ENCODE measurements at regions not wholly inside any gene's neighbourhood (a gene's known extent, or its start where the extent isn't known, plus 50 kb on each side); places are given as distances from the start of the nearest gene placed in this dataset.

DNA sequence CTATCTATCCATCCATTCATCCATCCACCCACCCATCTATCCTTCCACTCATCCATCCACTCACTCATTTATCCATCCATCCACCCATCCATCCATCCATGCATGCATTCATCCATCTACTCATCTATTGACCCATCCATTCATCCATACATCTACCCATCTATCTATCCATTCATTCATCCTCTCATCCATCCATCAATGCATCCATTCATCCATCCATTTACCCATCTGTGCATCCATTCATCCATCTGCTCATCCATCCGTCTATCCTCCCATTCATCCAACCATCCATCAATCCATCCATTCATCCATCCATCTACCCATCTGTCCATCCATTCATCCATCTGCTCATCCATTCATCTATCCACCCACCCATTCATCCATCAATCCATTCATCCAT lies 224.5 kb upstream of the MAF start:
- TF ChIP-seq, protein P1, sequence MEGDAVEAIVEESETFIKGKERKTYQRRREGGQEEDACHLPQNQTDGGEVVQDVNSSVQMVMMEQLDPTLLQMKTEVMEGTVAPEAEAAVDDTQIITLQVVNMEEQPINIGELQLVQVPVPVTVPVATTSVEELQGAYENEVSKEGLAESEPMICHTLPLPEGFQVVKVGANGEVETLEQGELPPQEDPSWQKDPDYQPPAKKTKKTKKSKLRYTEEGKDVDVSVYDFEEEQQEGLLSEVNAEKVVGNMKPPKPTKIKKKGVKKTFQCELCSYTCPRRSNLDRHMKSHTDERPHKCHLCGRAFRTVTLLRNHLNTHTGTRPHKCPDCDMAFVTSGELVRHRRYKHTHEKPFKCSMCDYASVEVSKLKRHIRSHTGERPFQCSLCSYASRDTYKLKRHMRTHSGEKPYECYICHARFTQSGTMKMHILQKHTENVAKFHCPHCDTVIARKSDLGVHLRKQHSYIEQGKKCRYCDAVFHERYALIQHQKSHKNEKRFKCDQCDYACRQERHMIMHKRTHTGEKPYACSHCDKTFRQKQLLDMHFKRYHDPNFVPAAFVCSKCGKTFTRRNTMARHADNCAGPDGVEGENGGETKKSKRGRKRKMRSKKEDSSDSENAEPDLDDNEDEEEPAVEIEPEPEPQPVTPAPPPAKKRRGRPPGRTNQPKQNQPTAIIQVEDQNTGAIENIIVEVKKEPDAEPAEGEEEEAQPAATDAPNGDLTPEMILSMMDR (IDR thresholded peaks at IDR 0.05): no peak
- H3K4me3 ChIP-seq (ENCODE audit: low read length): no peak overlapping the region
- H3K4me3 Mint-ChIP-seq: no peak overlapping the region
- no peak overlapping the region for H3K27ac Mint-ChIP-seq
- H3K27me3 Mint-ChIP-seq: no peaks in the 10 kb centered on the region
- no peaks in the 10 kb centered on the region for H3K9me3 Mint-ChIP-seq
- DNase-seq (no peak), ATAC-seq (ENCODE audit: poor library complexity) (no peak)
- H3K4me1 ChIP-seq (ENCODE audit: insufficient read depth, low read length): no peaks in the 10 kb centered on the region
- no peaks in the 10 kb centered on the region for H3K27me3 ChIP-seq (ENCODE audit: control insufficient read depth in 1 of 2, insufficient read depth in 2 of 2, low read length in 2 of 2)
- POLR2A ChIA-PET: no interaction called here
- no peak overlapping the region for H3K27ac ChIP-seq (ENCODE audit: low read depth in 1 of 2, low read length in 2 of 2)
- no peaks in the 10 kb centered on the region for H3K36me3 Mint-ChIP-seq (ENCODE audit: low read depth)
- no peaks in the 10 kb centered on the region for H3K9me3 ChIP-seq (ENCODE audit: control insufficient read depth in 1 of 2, insufficient read depth in 1 of 2, low read length in 2 of 2)
- no peaks in the 10 kb centered on the region for H3K4me1 Mint-ChIP-seq (ENCODE audit: low read depth)
- intact Hi-C loops (cut with DNase I, micrococcal nuclease): no loop called here
- CTCF ChIA-PET: no interaction called here
- no peaks in the 10 kb centered on the region for H3K36me3 ChIP-seq (ENCODE audit: insufficient read depth, low read length)

DNA sequence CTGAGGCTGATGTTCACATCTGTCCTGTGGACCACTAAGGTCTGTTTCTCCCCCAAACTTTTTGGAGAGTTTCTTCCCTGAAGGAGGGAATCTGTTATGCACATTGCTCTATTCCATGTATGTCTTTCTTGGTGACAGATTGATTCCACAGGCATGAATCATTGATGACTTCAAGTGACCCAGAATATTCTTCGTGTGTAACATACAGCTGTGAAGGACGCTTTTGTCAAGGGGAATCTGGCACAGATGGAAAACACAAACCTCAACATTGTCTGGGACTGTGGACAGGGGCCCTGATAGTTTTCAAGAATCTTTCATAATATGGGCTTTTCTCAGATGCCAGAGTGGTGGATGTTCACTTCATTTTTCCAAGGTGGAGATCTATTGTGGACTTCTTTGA lies 223.1 kb upstream of the MAF start:
- H3K36me3 ChIP-seq (ENCODE audit: insufficient read depth, low read length): no peaks in the 10 kb centered on the region
- Mint-ChIP-seq H3K9me3 (no peaks in the 10 kb centered on the region), H3K27me3 (no peaks in the 10 kb centered on the region), H3K27ac (no peak overlapping the region), H3K36me3 (ENCODE audit: low read depth) (no peaks in the 10 kb centered on the region), H3K4me3 (no peak overlapping the region), H3K4me1 (ENCODE audit: low read depth) (no peaks in the 10 kb centered on the region)
- POLR2A ChIA-PET: no interaction called here
- H3K4me3 ChIP-seq (ENCODE audit: low read length): no peak overlapping the region
- H3K9me3 ChIP-seq (ENCODE audit: control insufficient read depth in 1 of 2, insufficient read depth in 1 of 2, low read length in 2 of 2): no peaks in the 10 kb centered on the region
- H3K4me1 ChIP-seq (ENCODE audit: insufficient read depth, low read length): no peaks in the 10 kb centered on the region
- no peaks in the 10 kb centered on the region for H3K27me3 ChIP-seq (ENCODE audit: control insufficient read depth in 1 of 2, insufficient read depth in 2 of 2, low read length in 2 of 2)
- CTCF ChIA-PET: no interaction called here
- intact Hi-C loops (cut with DNase I, micrococcal nuclease): no loop called here
- H3K27ac ChIP-seq (ENCODE audit: low read depth in 1 of 2, low read length in 2 of 2): no peak overlapping the region
- DNase-seq (no peak), ATAC-seq (ENCODE audit: poor library complexity) (no peak)
- TF ChIP-seq, protein P1 (IDR thresholded peaks at IDR 0.05): no peak

DNA sequence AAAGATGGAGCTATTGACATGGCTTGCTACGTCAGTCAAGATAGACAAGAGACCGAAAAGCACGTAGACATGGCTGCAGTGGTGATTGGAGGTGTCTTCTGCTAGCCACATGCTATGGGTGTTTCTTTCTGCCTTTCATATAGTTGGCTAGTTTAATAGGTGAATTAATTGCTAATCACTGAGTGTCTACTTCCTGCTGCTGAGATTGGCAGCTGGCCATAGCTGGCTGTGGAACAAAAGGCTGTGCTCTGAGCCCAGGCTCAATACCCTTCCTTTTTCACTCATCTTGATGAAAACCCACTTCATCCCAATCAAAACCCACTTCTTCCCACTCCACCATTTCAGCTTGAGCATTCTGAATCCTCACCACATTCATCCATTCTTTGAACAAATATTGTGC lies 221.4 kb upstream of the MAF start:
- no peaks in the 10 kb centered on the region for H3K9me3 ChIP-seq (ENCODE audit: control insufficient read depth in 1 of 2, insufficient read depth in 1 of 2, low read length in 2 of 2)
- no peak overlapping the region for H3K4me3 ChIP-seq (ENCODE audit: low read length)
- H3K4me1 Mint-ChIP-seq (ENCODE audit: low read depth): no peaks in the 10 kb centered on the region
- POLR2A ChIA-PET: no interaction called here
- H3K27me3 ChIP-seq (ENCODE audit: control insufficient read depth in 1 of 2, insufficient read depth in 2 of 2, low read length in 2 of 2): no peaks in the 10 kb centered on the region
- no peak overlapping the region for H3K4me3 Mint-ChIP-seq
- ATAC-seq (ENCODE audit: poor library complexity) (no peak), DNase-seq (no peak)
- H3K27ac Mint-ChIP-seq: no peak overlapping the region
- TF ChIP-seq, protein P1 (IDR thresholded peaks at IDR 0.05): no peak
- H3K27ac ChIP-seq (ENCODE audit: low read depth in 1 of 2, low read length in 2 of 2): no peak overlapping the region
- intact Hi-C loops (cut with DNase I, micrococcal nuclease): no loop called here
- H3K36me3 Mint-ChIP-seq (ENCODE audit: low read depth): no peaks in the 10 kb centered on the region
- no peaks in the 10 kb centered on the region for H3K9me3 Mint-ChIP-seq
- no peaks in the 10 kb centered on the region for H3K27me3 Mint-ChIP-seq
- CTCF ChIA-PET: no interaction called here
- H3K36me3 ChIP-seq (ENCODE audit: insufficient read depth, low read length): no peaks in the 10 kb centered on the region
- no peaks in the 10 kb centered on the region for H3K4me1 ChIP-seq (ENCODE audit: insufficient read depth, low read length)

Data from CD4-positive, alpha-beta T cell (primary cell).